Astrocyte (in vitro differentiated cells and primary cell): ENCODE measurements at regions not wholly inside any gene's neighbourhood (a gene's known extent, or its start where the extent isn't known, plus 50 kb on each side); places are given as distances from the start of the nearest gene placed in this dataset.

Source experiments
- CTCF ChIP-seq: IDR thresholded peaks from 2 replicates; pipeline ENCODE4 v1.5.1; 2011; ENCODE audit warnings: low read depth, mild to moderate bottlenecking, inconsistent platforms, low read length, moderate library complexity; ENCODE audit not compliant: insufficient read depth
- EZH2 ChIP-seq: IDR thresholded peaks from 2 replicates; pipeline ENCODE4 v1.6.1; 2012; ENCODE audit warnings: mild to moderate bottlenecking, low read length, inconsistent platforms; ENCODE audit not compliant: insufficient read depth

DNA sequence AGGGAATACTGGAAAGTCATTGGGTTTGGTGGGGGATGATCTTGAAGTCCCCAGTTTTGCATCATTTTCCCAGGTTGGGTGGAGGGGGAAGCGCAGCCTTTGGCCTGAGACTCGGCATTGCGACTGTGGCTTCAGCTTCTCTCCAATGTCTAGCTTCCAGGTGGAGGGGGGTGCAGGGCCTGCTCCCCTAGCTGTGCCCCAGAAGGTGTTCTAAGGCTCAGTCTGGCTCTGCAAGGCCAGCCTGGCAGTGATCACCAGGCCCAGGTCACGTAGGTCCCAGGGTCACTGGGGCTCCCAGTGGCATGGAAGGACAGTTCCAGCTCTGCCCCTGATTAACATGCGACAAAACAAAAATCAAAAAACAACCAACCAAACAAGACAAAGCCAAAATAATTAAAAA, 56.9 kb upstream of the HAAO start:
- TF ChIP-seq CTCF (no peak), EZH2 (no peak)
